Right lobe of liver (tissue), 6 donors: ENCODE measurements at regions not wholly inside any gene's neighbourhood (a gene's known extent, or its start where the extent isn't known, plus 50 kb on each side); places are given as distances from the start of the nearest gene placed in this dataset.

Source experiments
- ATAC-seq, 4 donors: fragments of 200-7000 bp; cut with Tn5 transposase; one replicate each; pipeline ENCODE4 v1.9.1; 2020; ENCODE audit warnings: mild to moderate bottlenecking in 4 of 4, moderate library complexity in 4 of 4
- DNase-seq, 3 donors: peaks; one replicate each; pipeline ENCODE4 v3.0.0-alpha.2; 2020
- H3K27ac ChIP-seq, 3 donors: fragments of 200-600 bp; one replicate each; pipeline ENCODE4 v1.8.0; 2022
- H3K27me3 ChIP-seq, 2 donors: fragments of 200-600 bp; one replicate each; pipeline ENCODE4 v1.8.0; 2022
- H3K36me3 ChIP-seq, 4 donors: fragments of 200-600 bp; sonication (generic) in 1 of 4; one replicate each; pipeline versions ENCODE4 v1.5.1 to v1.8.0; 2017 to 2022; ENCODE audit warnings: control low read depth in 1 of 4
- H3K4me1 ChIP-seq, 4 donors: fragments of 200-600 bp; sonication (generic) in 1 of 4; one replicate each; pipeline versions ENCODE4 v1.5.1 to v1.8.0; 2017 to 2022; ENCODE audit warnings: control low read depth in 1 of 4
- H3K4me3 ChIP-seq, 3 donors: fragments of 200-600 bp; one replicate each; pipeline ENCODE4 v1.8.0; 2022
- H3K9me3 ChIP-seq, 4 donors: fragments of 200-600 bp; sonication (generic) in 1 of 4; one replicate each; pipeline versions ENCODE4 v1.5.1 to v1.8.0; 2017 to 2022; ENCODE audit warnings: control low read depth in 1 of 4
- CTCF ChIP-seq, 4 donors: fragments of 200-600 bp in 3 of 4; fragments of 450-650 bp in 1 of 4; IDR thresholded peaks; one replicate each; pipeline versions ENCODE4 v1.5.1 to v1.8.0; 2016 to 2022; ENCODE audit warnings: antibody characterized with exemption in 4 of 4, mild to moderate bottlenecking in 2 of 4
- POLR2A ChIP-seq: fragments of 450-650 bp; IDR thresholded peaks from one replicate; pipeline ENCODE4 v1.6.1; 2017; ENCODE audit warnings: antibody characterized with exemption, mild to moderate bottlenecking
- WGBS: methylation state at CpG from one replicate; pipeline ENCODE4 v1.1.6; 2018; ENCODE audit warnings: low coverage, low lambda C conversion rate; ENCODE audit not compliant: insufficient coverage; ENCODE audit errors: missing lambda C conversion rate; 5-methylcytosine and 5-hydroxymethylcytosine counted together
- intact Hi-C, 2 donors: fragments of 100-400 bp; cut with DNase I; formaldehyde crosslinking; loops; one replicate each; pipeline versions ENCODE4 v1.11.2 to v1.14.1; 2022
- donor health status: DM: no; HTN: yes; CAD: no.
- donor health status: DM: no; HTN: no; CAD: no.
- donor health status: DM: no; HTN: no; CAD: no.
- donor health status: DM: no; HTN: yes; CAD: no.
- donor health status: DM: no; HTN: yes; CAD: no.

GRCh38 chr5:86546044-86546443, 71.7 kb upstream of the COX7C start:
- DNase-seq (no peak), ATAC-seq (no peak)
- no peak overlapping the region for H3K4me3 ChIP-seq
- H3K9me3 ChIP-seq, result no peaks in the 10 kb centered on the region
- no peak overlapping the region for H3K27ac ChIP-seq
- TF ChIP-seq POLR2A (no peak), CTCF (IDR thresholded peaks at IDR 0.05) (no peak)
- no peaks in the 10 kb centered on the region for H3K36me3 ChIP-seq
- WGBS, result 36% methylated on average over 2 of the region's 2 CpGs
- no peaks in the 10 kb centered on the region for H3K4me1 ChIP-seq
- H3K27me3 ChIP-seq, result no peaks in the 10 kb centered on the region
- intact Hi-C loops, result no loop called here

GRCh38 chr5:86546582-86546981, 71.2 kb upstream of the COX7C start:
- 88% methylated on average over 4 of the region's 4 CpGs for WGBS
- intact Hi-C loops, result no loop called here
- TF ChIP-seq POLR2A (no peak), CTCF (IDR thresholded peaks at IDR 0.05) (no peak)
- H3K4me3 ChIP-seq, result no peak overlapping the region
- no peaks in the 10 kb centered on the region for H3K4me1 ChIP-seq
- no peak for DNase-seq
- no peak for ATAC-seq
- no peaks in the 10 kb centered on the region for H3K36me3 ChIP-seq
- H3K27me3 ChIP-seq, result no peaks in the 10 kb centered on the region
- H3K9me3 ChIP-seq, result no peaks in the 10 kb centered on the region
- no peak overlapping the region for H3K27ac ChIP-seq

- intact Hi-C loops, result no loop called here
- Histone ChIP-seq H3K36me3 (no peaks in the 10 kb centered on the region), H3K27me3 (no peaks in the 10 kb centered on the region), H3K4me1 (no peaks in the 10 kb centered on the region), H3K4me3 (no peak overlapping the region), H3K9me3 (no peaks in the 10 kb centered on the region), H3K27ac (no peak overlapping the region)
- 45% methylated on average over 1 of the region's 1 CpG for WGBS
- TF ChIP-seq CTCF (IDR thresholded peaks at IDR 0.05) (no peak), POLR2A (no peak)
- DNase-seq (no peak), ATAC-seq (no peak)
Observed at GRCh38 chr5:86554638-86555037, 63.1 kb upstream of the COX7C start.

- H3K27me3 ChIP-seq, result no peaks in the 10 kb centered on the region
- H3K36me3 ChIP-seq, result no peaks in the 10 kb centered on the region
- H3K27ac ChIP-seq, result no peak overlapping the region
- H3K4me3 ChIP-seq, result no peak overlapping the region
- no peaks in the 10 kb centered on the region for H3K9me3 ChIP-seq
- no peak for TF ChIP-seq POLR2A
- no peak for TF ChIP-seq CTCF (IDR thresholded peaks at IDR 0.05)
- intact Hi-C loops, result no loop called here
- ATAC-seq, result no peak
- no peaks in the 10 kb centered on the region for H3K4me1 ChIP-seq
- DNase-seq, result no peak
Observed at GRCh38 chr5:86557920-86558319, 59.8 kb upstream of the COX7C start.

- Histone ChIP-seq H3K4me1 (no peaks in the 10 kb centered on the region), H3K27me3 (no peaks in the 10 kb centered on the region), H3K4me3 (no peak overlapping the region), H3K9me3 (no peaks in the 10 kb centered on the region), H3K27ac (no peak overlapping the region), H3K36me3 (no peaks in the 10 kb centered on the region)
- ATAC-seq (no peak), DNase-seq (no peak)
- intact Hi-C loops, result no loop called here
- WGBS, result 22% methylated on average over 6 of the region's 8 CpGs
- TF ChIP-seq POLR2A, result no peak
- no peak for TF ChIP-seq CTCF (IDR thresholded peaks at IDR 0.05)
Observed at GRCh38 chr5:86565197-86565789, 52.4 kb upstream of the COX7C start.
